Stimulated activated CD4-positive, alpha-beta T cell treated with anti-CD3 and anti-CD28 coated beads, Interleukin-2, amount 100 ng/mL, for 48 hours (primary cell): ENCODE measurements at regions not wholly inside any gene's neighbourhood (a gene's known extent, or its start where the extent isn't known, plus 50 kb on each side); places are given as distances from the start of the nearest gene placed in this dataset.
"Not testable (repeated sequence)": the region's sequence is repeated elsewhere in the genome, so short reads cannot be mapped to it uniquely, and the experiment has no call there.

Experiments used
- DNase-seq, 2 donors: peaks; one replicate each; pipeline ENCODE4 v3.0.0-alpha.2; 2020

GRCh38 chr6:119521251-119521650, 171.7 kb upstream of the MAN1A1 start:
- DNase-seq, result no peak

- no peak for DNase-seq
Measured at GRCh38 chr6:119517428-119517827, 167.9 kb upstream of the MAN1A1 start.

GRCh38 chr6:119514345-119514744, 164.8 kb upstream of the MAN1A1 start:
- no peak for DNase-seq

GRCh38 chr6:119511024-119511423, 161.5 kb upstream of the MAN1A1 start:
- no peak for DNase-seq

GRCh38 chr6:119510246-119510645, 160.7 kb upstream of the MAN1A1 start:
- DNase-seq, result no peak

- DNase-seq, result no peak
Measured at GRCh38 chr6:119506631-119507174, 157.1 kb upstream of the MAN1A1 start.

- DNase-seq, result no peak
Measured at GRCh38 chr6:119501798-119502483, 152.4 kb upstream of the MAN1A1 start.

GRCh38 chr6:119499797-119500196, 150.2 kb upstream of the MAN1A1 start:
- DNase-seq, result no peak

GRCh38 chr6:119497988-119498727, 148.6 kb upstream of the MAN1A1 start:
- DNase-seq, result no peak

- no peak for DNase-seq
Measured at GRCh38 chr6:119495230-119495683, 145.7 kb upstream of the MAN1A1 start.

- DNase-seq, result no peak
Measured at GRCh38 chr6:119493980-119494379, 144.4 kb upstream of the MAN1A1 start.

GRCh38 chr6:119491112-119491511, 141.6 kb upstream of the MAN1A1 start:
- DNase-seq, result not testable (repeated sequence)

- not testable (repeated sequence) for DNase-seq
Measured at GRCh38 chr6:119490050-119490449, 140.5 kb upstream of the MAN1A1 start.

GRCh38 chr6:119484598-119484997, 135.0 kb upstream of the MAN1A1 start:
- no peak for DNase-seq

GRCh38 chr6:119483908-119484307, 134.3 kb upstream of the MAN1A1 start:
- no peak for DNase-seq

GRCh38 chr6:119482850-119483285, 133.3 kb upstream of the MAN1A1 start:
- DNase-seq, result no peak

GRCh38 chr6:119481976-119482375, 132.4 kb upstream of the MAN1A1 start:
- no peak for DNase-seq

GRCh38 chr6:119480961-119481497, 131.5 kb upstream of the MAN1A1 start:
- no peak for DNase-seq

- no peak for DNase-seq
Measured at GRCh38 chr6:119479860-119480655, 130.5 kb upstream of the MAN1A1 start.

GRCh38 chr6:119476554-119476953, 127.0 kb upstream of the MAN1A1 start:
- DNase-seq, result no peak

- DNase-seq, result no peak
Measured at GRCh38 chr6:119476024-119476423, 126.5 kb upstream of the MAN1A1 start.

- no peak for DNase-seq
Measured at GRCh38 chr6:119470893-119471542, 121.5 kb upstream of the MAN1A1 start.
